Urinary bladder (tissue), 3 donors: ENCODE measurements at regions not wholly inside any gene's neighbourhood (a gene's known extent, or its start where the extent isn't known, plus 50 kb on each side); places are given as distances from the start of the nearest gene placed in this dataset.
"Not testable (repeated sequence)": the region's sequence is repeated elsewhere in the genome, so short reads cannot be mapped to it uniquely, and the experiment has no call there.

ENCODE experiments used
- DNase-seq: peaks from one replicate; pipeline ENCODE4 v3.0.0-alpha.2; 2015; ENCODE audit errors: extremely low spot score
- H3K27ac ChIP-seq: one replicate; pipeline ENCODE4 v1.5.1; 2013; ENCODE audit warnings: low read depth, mild to moderate bottlenecking, moderate library complexity
- H3K36me3 ChIP-seq: one replicate; pipeline ENCODE4 v1.6.1; 2013; ENCODE audit warnings: mild to moderate bottlenecking, moderate library complexity; ENCODE audit not compliant: insufficient read depth
- H3K4me1 ChIP-seq: one replicate; pipeline ENCODE4 v1.6.1; 2013; ENCODE audit warnings: mild to moderate bottlenecking, moderate library complexity; ENCODE audit not compliant: insufficient read depth
- H3K4me3 ChIP-seq: one replicate; pipeline ENCODE4 v1.5.1; 2013; ENCODE audit warnings: low read depth, low read length
- WGBS: extraction: QIAGEN DNeasy Blood & Tissue Kit; methylation state at CpG from one replicate; pipeline ENCODE4 v1.1.7; 2013; 5-methylcytosine and 5-hydroxymethylcytosine counted together
- donor health status: healthy with polysubstance abuse.
- donor health status: healthy.

- Histone ChIP-seq H3K27ac (no peak overlapping the region), H3K36me3 (no peaks in the 10 kb centered on the region), H3K4me3 (no peak overlapping the region), H3K4me1 (no peaks in the 10 kb centered on the region)
- DNase-seq: no peak
- WGBS: 56% methylated on average over 2 of the region's 2 CpGs
Measured at GRCh38 chrX:40530509-40530908, 50.3 kb upstream of the ATP6AP2 start.

GRCh38 chrX:40527543-40527942, 53.2 kb upstream of the ATP6AP2 start:
- H3K36me3 ChIP-seq: no peaks in the 10 kb centered on the region
- no peak overlapping the region for H3K27ac ChIP-seq
- no peak for DNase-seq
- whole genome bisulfite sequencing: 97% methylated on average over 3 of the region's 3 CpGs
- no peak overlapping the region for H3K4me3 ChIP-seq
- H3K4me1 ChIP-seq: no peaks in the 10 kb centered on the region

GRCh38 chrX:40526412-40526811, 54.4 kb upstream of the ATP6AP2 start:
- H3K4me1 ChIP-seq: no peaks in the 10 kb centered on the region
- H3K27ac ChIP-seq: no peak overlapping the region
- H3K36me3 ChIP-seq: no peaks in the 10 kb centered on the region
- WGBS: 83% methylated on average over 2 of the region's 2 CpGs
- no peak for DNase-seq
- H3K4me3 ChIP-seq: no peak overlapping the region

GRCh38 chrX:40525901-40526300, 54.9 kb upstream of the ATP6AP2 start:
- not testable (repeated sequence) for H3K4me3 ChIP-seq, H3K36me3 ChIP-seq, DNase-seq, H3K27ac ChIP-seq, H3K4me1 ChIP-seq
- WGBS: 83% methylated on average over 1 of the region's 1 CpG

- Histone ChIP-seq H3K27ac (no peak overlapping the region), H3K4me3 (no peak overlapping the region), H3K4me1 (no peaks in the 10 kb centered on the region), H3K36me3 (no peaks in the 10 kb centered on the region)
- WGBS: 95% methylated on average over 1 of the region's 1 CpG
- no peak for DNase-seq
Measured at GRCh38 chrX:40524423-40524822, 56.3 kb upstream of the ATP6AP2 start.

- Histone ChIP-seq H3K27ac (no peak overlapping the region), H3K4me3 (no peak overlapping the region), H3K4me1 (no peaks in the 10 kb centered on the region), H3K36me3 (no peaks in the 10 kb centered on the region)
- no peak for DNase-seq
- WGBS: 94% methylated on average over 3 of the region's 3 CpGs
Measured at GRCh38 chrX:40523852-40524251, 56.9 kb upstream of the ATP6AP2 start.

GRCh38 chrX:40521868-40522450, 58.8 kb upstream of the ATP6AP2 start:
- H3K27ac ChIP-seq: no peak overlapping the region
- H3K4me1 ChIP-seq: no peaks in the 10 kb centered on the region
- no peak overlapping the region for H3K4me3 ChIP-seq
- no peaks in the 10 kb centered on the region for H3K36me3 ChIP-seq
- DNase-seq: no peak
- WGBS: 68% methylated on average over 11 of the region's 11 CpGs

GRCh38 chrX:40514376-40514775, 66.4 kb upstream of the ATP6AP2 start:
- Histone ChIP-seq H3K4me1 (no peaks in the 10 kb centered on the region), H3K27ac (no peak overlapping the region), H3K36me3 (no peaks in the 10 kb centered on the region), H3K4me3 (no peak overlapping the region)
- DNase-seq: no peak
- 75% methylated on average over 8 of the region's 8 CpGs for WGBS

- Histone ChIP-seq H3K27ac (no peak overlapping the region), H3K36me3 (no peaks in the 10 kb centered on the region), H3K4me3 (no peak overlapping the region), H3K4me1 (no peaks in the 10 kb centered on the region)
- no peak for DNase-seq
- WGBS: 73% methylated on average over 7 of the region's 7 CpGs
Measured at GRCh38 chrX:40513835-40514234, 66.9 kb upstream of the ATP6AP2 start.

GRCh38 chrX:40513012-40513411, 67.8 kb upstream of the ATP6AP2 start:
- 80% methylated on average over 5 of the region's 5 CpGs for WGBS
- no peaks in the 10 kb centered on the region for H3K36me3 ChIP-seq

GRCh38 chrX:40511258-40511657, 69.5 kb upstream of the ATP6AP2 start:
- no peak for DNase-seq
- no peak overlapping the region for H3K27ac ChIP-seq
- H3K4me1 ChIP-seq: no peaks in the 10 kb centered on the region
- H3K36me3 ChIP-seq: no peaks in the 10 kb centered on the region
- 98% methylated on average over 7 of the region's 7 CpGs for WGBS
- no peak overlapping the region for H3K4me3 ChIP-seq

More at GRCh38 chrX:40513012-40513411, 67.8 kb upstream of the ATP6AP2 start:
- no peak for DNase-seq
- Histone ChIP-seq H3K4me1 (no peaks in the 10 kb centered on the region), H3K4me3 (no peak overlapping the region), H3K27ac (no peak overlapping the region)

GRCh38 chrX:40508560-40508959, 72.2 kb upstream of the ATP6AP2 start:
- no peaks in the 10 kb centered on the region for H3K36me3 ChIP-seq
- no peaks in the 10 kb centered on the region for H3K4me1 ChIP-seq
- no peak overlapping the region for H3K27ac ChIP-seq
- WGBS: 64% methylated on average over 8 of the region's 8 CpGs
- no peak for DNase-seq
- H3K4me3 ChIP-seq: no peak overlapping the region

GRCh38 chrX:40506201-40506985, 74.4 kb upstream of the ATP6AP2 start:
- H3K36me3 ChIP-seq: no peaks in the 10 kb centered on the region
- no peaks in the 10 kb centered on the region for H3K4me1 ChIP-seq
- H3K27ac ChIP-seq: no peak overlapping the region
- no peak overlapping the region for H3K4me3 ChIP-seq
- WGBS: 93% methylated on average over 7 of the region's 7 CpGs
- no peak for DNase-seq

GRCh38 chrX:40504801-40505605, 75.8 kb upstream of the ATP6AP2 start:
- Histone ChIP-seq H3K4me1 (no peaks in the 10 kb centered on the region), H3K27ac (no peak overlapping the region), H3K4me3 (no peak overlapping the region), H3K36me3 (no peaks in the 10 kb centered on the region)
- no peak for DNase-seq
- 65% methylated on average over 5 of the region's 5 CpGs for WGBS
